ENCODE measurements at regions not wholly inside any gene's neighbourhood (a gene's known extent, or its start where the extent isn't known, plus 50 kb on each side); places are given as distances from the start of the nearest gene placed in this dataset.

DNA sequence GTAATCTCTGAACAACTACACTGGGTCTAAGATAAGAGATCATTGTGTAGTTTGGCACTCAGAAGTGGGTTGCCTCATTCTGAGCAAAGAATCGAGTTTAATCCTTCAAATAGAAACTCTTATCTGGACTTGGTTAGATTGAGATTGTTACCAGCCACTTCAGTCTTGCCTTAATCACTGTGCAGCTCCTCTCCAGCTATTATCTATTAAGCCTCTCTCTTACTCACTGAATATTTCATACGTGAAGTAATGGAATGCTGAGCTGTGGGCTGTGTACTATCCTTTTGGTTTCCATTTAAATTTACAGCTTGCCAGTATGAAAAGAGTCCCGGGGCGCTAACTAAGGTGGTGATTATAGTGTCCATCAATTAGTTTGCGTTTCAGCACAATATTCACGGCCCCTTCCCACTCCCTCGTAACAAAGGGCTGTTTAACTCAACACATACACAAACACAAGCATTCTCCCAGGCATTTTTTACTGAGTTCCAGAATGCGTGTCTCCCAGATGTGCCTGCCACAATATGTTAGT lies 65.7 kb upstream of the NCKAP5 start:
- H3K4me1 ChIP-seq (ENCODE audit: control insufficient read depth, extremely low read depth, insufficient read depth, low read length), result no peaks in the 10 kb centered on the region
- peak overlapping the region; percentile 68 for H3K4me2 ChIP-seq (ENCODE audit: extremely low read depth, insufficient read depth, low read length)
- no peaks in the 10 kb centered on the region for H4K20me1 ChIP-seq (ENCODE audit: control insufficient read depth, extremely low read depth, insufficient read depth, low read length)
- no peak overlapping the region for H3K9ac ChIP-seq (ENCODE audit: insufficient read depth, low read length)
- no peaks in the 10 kb centered on the region for H3K27me3 ChIP-seq (ENCODE audit: control insufficient read depth, insufficient read depth, low read length)
- H2AFZ ChIP-seq (ENCODE audit: low read length), result peak overlapping the region; percentile 54
- no peak overlapping the region for H3K27ac ChIP-seq (ENCODE audit: insufficient read depth, low read length)
- no peaks in the 10 kb centered on the region for H3K36me3 ChIP-seq (ENCODE audit: control insufficient read depth, insufficient read depth, low read length)
- H3K4me3 ChIP-seq (replicated peaks in 1 of 4; ENCODE audit: control extremely low read depth in 1 of 4, insufficient read depth in 1 of 4, low read depth in 3 of 4, low read length in 4 of 4), result peak overlapping the region in 3 of 4 experiments; percentile 12 to 47 (median 27)
- DNase-seq (ENCODE audit: low read depth in 2 of 2), result peak; percentile 29 to 96
- no peaks in the 10 kb centered on the region for H3K9me3 ChIP-seq (ENCODE audit: control insufficient read depth, insufficient read depth, low read depth, low read length)
- no peaks in the 10 kb centered on the region for H3K79me2 ChIP-seq (ENCODE audit: control insufficient read depth, insufficient read depth, low read length)
- TF ChIP-seq, protein P1, sequence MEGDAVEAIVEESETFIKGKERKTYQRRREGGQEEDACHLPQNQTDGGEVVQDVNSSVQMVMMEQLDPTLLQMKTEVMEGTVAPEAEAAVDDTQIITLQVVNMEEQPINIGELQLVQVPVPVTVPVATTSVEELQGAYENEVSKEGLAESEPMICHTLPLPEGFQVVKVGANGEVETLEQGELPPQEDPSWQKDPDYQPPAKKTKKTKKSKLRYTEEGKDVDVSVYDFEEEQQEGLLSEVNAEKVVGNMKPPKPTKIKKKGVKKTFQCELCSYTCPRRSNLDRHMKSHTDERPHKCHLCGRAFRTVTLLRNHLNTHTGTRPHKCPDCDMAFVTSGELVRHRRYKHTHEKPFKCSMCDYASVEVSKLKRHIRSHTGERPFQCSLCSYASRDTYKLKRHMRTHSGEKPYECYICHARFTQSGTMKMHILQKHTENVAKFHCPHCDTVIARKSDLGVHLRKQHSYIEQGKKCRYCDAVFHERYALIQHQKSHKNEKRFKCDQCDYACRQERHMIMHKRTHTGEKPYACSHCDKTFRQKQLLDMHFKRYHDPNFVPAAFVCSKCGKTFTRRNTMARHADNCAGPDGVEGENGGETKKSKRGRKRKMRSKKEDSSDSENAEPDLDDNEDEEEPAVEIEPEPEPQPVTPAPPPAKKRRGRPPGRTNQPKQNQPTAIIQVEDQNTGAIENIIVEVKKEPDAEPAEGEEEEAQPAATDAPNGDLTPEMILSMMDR (conservative IDR thresholded peaks at IDR 0.05 in 1 of 2, IDR thresholded peaks at IDR 0.05 in 1 of 2; ENCODE audit: low read depth in 1 of 2, low read length in 2 of 2), result no peak
- no peak for TF ChIP-seq EZH2 (IDR thresholded peaks at IDR 0.05; ENCODE audit: low read length, missing control alignments)

- H2AFZ ChIP-seq (ENCODE audit: low read length), result no peak overlapping the region
- no peaks in the 10 kb centered on the region for H3K27me3 ChIP-seq (ENCODE audit: control insufficient read depth, insufficient read depth, low read length)
- H3K9ac ChIP-seq (ENCODE audit: insufficient read depth, low read length), result no peak overlapping the region
- no peak overlapping the region for H3K4me3 ChIP-seq (replicated peaks in 1 of 4; ENCODE audit: control extremely low read depth in 1 of 4, insufficient read depth in 1 of 4, low read depth in 3 of 4, low read length in 4 of 4)
- H3K9me3 ChIP-seq (ENCODE audit: control insufficient read depth, insufficient read depth, low read depth, low read length), result no peaks in the 10 kb centered on the region
- H3K4me2 ChIP-seq (ENCODE audit: extremely low read depth, insufficient read depth, low read length), result no peak overlapping the region
- H4K20me1 ChIP-seq (ENCODE audit: control insufficient read depth, extremely low read depth, insufficient read depth, low read length), result no peaks in the 10 kb centered on the region
- H3K4me1 ChIP-seq (ENCODE audit: control insufficient read depth, extremely low read depth, insufficient read depth, low read length), result no peaks in the 10 kb centered on the region
- H3K79me2 ChIP-seq (ENCODE audit: control insufficient read depth, insufficient read depth, low read length), result no peaks in the 10 kb centered on the region
- DNase-seq (ENCODE audit: low read depth in 2 of 2), result peak in 1 of 2 donors; percentile 25
- TF ChIP-seq, protein P1 (conservative IDR thresholded peaks at IDR 0.05 in 1 of 2, IDR thresholded peaks at IDR 0.05 in 1 of 2; ENCODE audit: low read depth in 1 of 2, low read length in 2 of 2), result no peak
- no peak for TF ChIP-seq EZH2 (IDR thresholded peaks at IDR 0.05; ENCODE audit: low read length, missing control alignments)
- no peaks in the 10 kb centered on the region for H3K36me3 ChIP-seq (ENCODE audit: control insufficient read depth, insufficient read depth, low read length)
- no peak overlapping the region for H3K27ac ChIP-seq (ENCODE audit: insufficient read depth, low read length)
These were observed 66.9 kb upstream of the NCKAP5 start for GRCh38 chr2:133635131-133635530.

- Histone ChIP-seq H3K79me2 (ENCODE audit: control insufficient read depth, insufficient read depth, low read length) (no peaks in the 10 kb centered on the region), H3K4me3 (replicated peaks in 1 of 4; ENCODE audit: control extremely low read depth in 1 of 4, insufficient read depth in 1 of 4, low read depth in 3 of 4, low read length in 4 of 4) (no peak overlapping the region), H3K27ac (ENCODE audit: insufficient read depth, low read length) (no peak overlapping the region), H3K27me3 (ENCODE audit: control insufficient read depth, insufficient read depth, low read length) (no peaks in the 10 kb centered on the region), H3K9me3 (ENCODE audit: control insufficient read depth, insufficient read depth, low read depth, low read length) (no peaks in the 10 kb centered on the region), H2AFZ (ENCODE audit: low read length) (no peak overlapping the region), H3K36me3 (ENCODE audit: control insufficient read depth, insufficient read depth, low read length) (no peaks in the 10 kb centered on the region), H3K4me2 (ENCODE audit: extremely low read depth, insufficient read depth, low read length) (no peak overlapping the region), H3K9ac (ENCODE audit: insufficient read depth, low read length) (no peak overlapping the region), H3K4me1 (ENCODE audit: control insufficient read depth, extremely low read depth, insufficient read depth, low read length) (peaks cover under 1% of the 10 kb centered on the region), H4K20me1 (ENCODE audit: control insufficient read depth, extremely low read depth, insufficient read depth, low read length) (no peaks in the 10 kb centered on the region)
- TF ChIP-seq, protein P1 (conservative IDR thresholded peaks at IDR 0.05 in 1 of 2, IDR thresholded peaks at IDR 0.05 in 1 of 2; ENCODE audit: low read depth in 1 of 2, low read length in 2 of 2), result no peak
- no peak for TF ChIP-seq EZH2 (IDR thresholded peaks at IDR 0.05; ENCODE audit: low read length, missing control alignments)
- no peak for DNase-seq (ENCODE audit: low read depth in 2 of 2)
These were observed 68.0 kb upstream of the NCKAP5 start for GRCh38 chr2:133636287-133636686.
